DND-41 (cell line): ENCODE measurements at regions not wholly inside any gene's neighbourhood (a gene's known extent, or its start where the extent isn't known, plus 50 kb on each side); places are given as distances from the start of the nearest gene placed in this dataset.

Source experiments
- CTCF ChIP-seq: IDR thresholded peaks from 2 replicates; pipeline ENCODE4 v1.5.1; 2012; ENCODE audit warnings: borderline replicate concordance, low read length, moderate library complexity, mild to moderate bottlenecking; ENCODE audit not compliant: poor library complexity, severe bottlenecking; ENCODE audit errors: extremely low read depth
- EZH2 ChIP-seq: IDR thresholded peaks from 3 replicates; pipeline ENCODE4 v1.6.1; 2012; ENCODE audit warnings: borderline replicate concordance, low read depth, mild to moderate bottlenecking, moderate library complexity, low read length, inconsistent platforms; ENCODE audit not compliant: severe bottlenecking

GRCh38 chr13:44188257-44188656 is 185.4 kb upstream of the SERP2 start:
- no peak for TF ChIP-seq CTCF
- no peak for TF ChIP-seq EZH2
